LNCAP (cell line): ENCODE measurements at regions not wholly inside any gene's neighbourhood (a gene's known extent, or its start where the extent isn't known, plus 50 kb on each side); places are given as distances from the start of the nearest gene placed in this dataset.

Experiments used
- TF ChIP-seq, protein P1 (sequence below): fragments of 450-650 bp; IDR thresholded peaks from 2 replicates; pipeline ENCODE4 v1.5.1; 2017; ENCODE audit warnings: mild to moderate bottlenecking

GRCh38 chr2:103451283-103451682, 689.5 kb downstream of the TMEM182 start:
- TF ChIP-seq, protein P1, sequence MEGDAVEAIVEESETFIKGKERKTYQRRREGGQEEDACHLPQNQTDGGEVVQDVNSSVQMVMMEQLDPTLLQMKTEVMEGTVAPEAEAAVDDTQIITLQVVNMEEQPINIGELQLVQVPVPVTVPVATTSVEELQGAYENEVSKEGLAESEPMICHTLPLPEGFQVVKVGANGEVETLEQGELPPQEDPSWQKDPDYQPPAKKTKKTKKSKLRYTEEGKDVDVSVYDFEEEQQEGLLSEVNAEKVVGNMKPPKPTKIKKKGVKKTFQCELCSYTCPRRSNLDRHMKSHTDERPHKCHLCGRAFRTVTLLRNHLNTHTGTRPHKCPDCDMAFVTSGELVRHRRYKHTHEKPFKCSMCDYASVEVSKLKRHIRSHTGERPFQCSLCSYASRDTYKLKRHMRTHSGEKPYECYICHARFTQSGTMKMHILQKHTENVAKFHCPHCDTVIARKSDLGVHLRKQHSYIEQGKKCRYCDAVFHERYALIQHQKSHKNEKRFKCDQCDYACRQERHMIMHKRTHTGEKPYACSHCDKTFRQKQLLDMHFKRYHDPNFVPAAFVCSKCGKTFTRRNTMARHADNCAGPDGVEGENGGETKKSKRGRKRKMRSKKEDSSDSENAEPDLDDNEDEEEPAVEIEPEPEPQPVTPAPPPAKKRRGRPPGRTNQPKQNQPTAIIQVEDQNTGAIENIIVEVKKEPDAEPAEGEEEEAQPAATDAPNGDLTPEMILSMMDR: no peak

GRCh38 chr2:103459283-103459682, 697.5 kb downstream of the TMEM182 start:
- TF ChIP-seq, protein P1: no peak; the same call in 1 of the 2 replicates

DNA sequence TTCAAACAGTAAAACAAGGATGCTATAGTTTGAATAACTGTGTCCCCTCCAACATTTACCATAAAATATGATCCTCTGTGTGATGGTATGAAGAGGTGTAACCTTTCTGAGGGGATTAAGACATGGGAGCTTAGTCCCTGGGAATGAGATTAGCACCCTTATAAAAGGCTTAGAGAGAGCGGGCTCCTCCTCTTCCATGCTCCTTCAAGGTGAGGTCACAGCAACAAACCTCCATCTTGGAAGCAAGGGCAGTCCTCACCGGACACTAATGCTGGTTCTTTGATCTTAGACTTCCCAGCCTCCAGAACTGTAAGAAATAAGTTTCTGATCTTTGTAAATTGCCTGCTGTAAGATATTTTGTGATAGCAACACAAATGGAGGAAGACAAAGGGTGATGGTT, 700.3 kb downstream of the TMEM182 start:
- TF ChIP-seq, protein P1: no peak

- TF ChIP-seq, protein P1: no peak
Measured at GRCh38 chr2:103462712-103463111, 700.9 kb downstream of the TMEM182 start.

DNA sequence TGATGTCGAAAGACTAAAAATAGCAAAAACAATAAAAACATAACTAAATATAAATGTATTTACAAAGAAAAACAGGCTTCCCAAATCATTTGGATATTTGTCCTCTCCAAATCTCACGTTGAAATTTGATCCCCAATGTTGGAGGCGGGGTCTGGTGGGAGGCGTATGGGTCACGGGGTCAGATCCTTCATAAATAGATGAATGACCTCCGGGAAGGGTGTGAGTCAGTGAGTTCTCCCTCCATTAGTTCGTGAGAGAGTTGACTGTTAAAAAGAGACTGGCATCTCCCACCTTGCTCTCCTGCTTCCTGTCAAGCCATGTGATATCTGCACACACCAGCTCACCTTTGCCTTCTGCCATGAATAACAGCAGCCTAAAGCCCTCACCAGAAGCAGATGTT, 703.0 kb downstream of the TMEM182 start:
- TF ChIP-seq, protein P1: no peak

- TF ChIP-seq, protein P1: no peak
Measured at GRCh38 chr2:103469800-103470199, 708.0 kb downstream of the TMEM182 start.

GRCh38 chr2:103484906-103485305, 723.1 kb downstream of the TMEM182 start:
- TF ChIP-seq, protein P1: no peak

- TF ChIP-seq, protein P1: no peak
Measured at GRCh38 chr2:103496850-103497249, 735.0 kb downstream of the TMEM182 start.
